GM12891 (cell line): ENCODE measurements at regions not wholly inside any gene's neighbourhood (a gene's known extent, or its start where the extent isn't known, plus 50 kb on each side); places are given as distances from the start of the nearest gene placed in this dataset.

Experiments
- DNase-seq: peaks from one replicate; pipeline ENCODE4 v3.0.0; 2011; ENCODE audit warnings: low spot score; ENCODE audit not compliant: insufficient read length
- FAIRE-seq: peaks from 2 replicates; lab custom pipeline; 2011; peaks lifted over from hg19 to GRCh38; lab: Jason Lieb, UNC
- PAX5 ChIP-seq: IDR thresholded peaks from 2 replicates; pipeline ENCODE4 v1.6.1; 2011; ENCODE audit warnings: low read length, moderate library complexity, mild to moderate bottlenecking; ENCODE audit not compliant: insufficient read depth, severe bottlenecking
- POLR2A ChIP-seq: IDR thresholded peaks from 2 replicates; pipeline ENCODE4 v1.6.1; 2011; ENCODE audit warnings: low read depth, low read length, control low read depth
- POLR2AphosphoS5 ChIP-seq: IDR thresholded peaks from 2 replicates; pipeline ENCODE4 v1.6.1; 2011; ENCODE audit warnings: low read depth, low read length, control low read depth
- POU2F2 ChIP-seq: IDR thresholded peaks from 2 replicates; pipeline ENCODE4 v1.6.1; 2011; ENCODE audit warnings: low read depth, mild to moderate bottlenecking, control low read depth, low read length, moderate library complexity
- SPI1 ChIP-seq: IDR thresholded peaks from 2 replicates; pipeline ENCODE4 v1.6.1; 2011; ENCODE audit warnings: low read depth, low read length, control low read depth
- TAF1 ChIP-seq: IDR thresholded peaks from 2 replicates; pipeline ENCODE4 v1.6.1; 2011; ENCODE audit warnings: low read depth, low read length, control low read depth

- DNase-seq (no peak), FAIRE-seq (no peak)
- TF ChIP-seq PAX5 = no peak
- no peak for TF ChIP-seq POU2F2
- no peak for TF ChIP-seq POLR2AphosphoS5
Measured at GRCh38 chr4:27142841-27143240, 282.2 kb downstream of the STIM2 start.

- FAIRE-seq = no peak
- DNase-seq = no peak
- TF ChIP-seq TAF1 (no peak), POU2F2 (no peak), POLR2AphosphoS5 (no peak), POLR2A (no peak), PAX5 (no peak), SPI1 (no peak)
Measured at GRCh38 chr4:27145597-27145996, 285.0 kb downstream of the STIM2 start.

- no peak for DNase-seq
- no peak for FAIRE-seq
- no peak for TF ChIP-seq POU2F2
- TF ChIP-seq TAF1 = no peak
- TF ChIP-seq POLR2AphosphoS5 = no peak
- TF ChIP-seq POLR2A = no peak
Measured at GRCh38 chr4:27148211-27148895, 287.7 kb downstream of the STIM2 start.

DNA sequence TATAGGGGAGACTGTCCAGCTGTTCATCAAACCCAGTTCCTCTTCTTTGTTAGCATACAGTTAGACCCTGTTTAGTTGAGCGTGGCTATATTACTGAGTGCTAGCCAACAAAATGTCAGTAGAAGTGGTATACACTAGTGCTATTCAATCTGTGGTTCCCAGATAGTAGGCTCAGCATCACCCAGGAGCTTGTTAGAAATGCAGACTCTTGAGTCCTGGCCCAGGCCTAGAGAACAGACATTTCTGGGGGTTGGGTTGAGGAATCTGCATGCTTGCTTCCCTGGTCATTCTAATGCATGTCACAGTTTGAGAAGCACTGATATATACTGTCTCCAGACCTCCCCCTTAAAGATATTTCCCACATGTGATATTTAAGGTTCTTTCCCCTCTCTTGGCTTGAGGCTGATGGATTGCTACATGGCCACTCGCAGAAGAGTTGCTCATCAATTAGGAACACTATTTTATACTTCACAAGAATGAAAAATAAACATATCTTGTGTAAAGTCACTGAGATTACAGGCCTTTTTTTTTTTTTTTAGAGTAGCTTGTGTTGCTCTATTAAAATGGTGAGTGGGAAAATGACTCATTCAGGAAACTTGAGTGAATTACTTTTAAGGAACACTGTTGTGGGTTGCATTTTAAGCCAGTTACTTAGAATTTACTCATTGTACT, 289.0 kb downstream of the STIM2 start:
- FAIRE-seq = no peak
- TF ChIP-seq SPI1 (no peak), POU2F2 (no peak)
- no peak for DNase-seq

DNA sequence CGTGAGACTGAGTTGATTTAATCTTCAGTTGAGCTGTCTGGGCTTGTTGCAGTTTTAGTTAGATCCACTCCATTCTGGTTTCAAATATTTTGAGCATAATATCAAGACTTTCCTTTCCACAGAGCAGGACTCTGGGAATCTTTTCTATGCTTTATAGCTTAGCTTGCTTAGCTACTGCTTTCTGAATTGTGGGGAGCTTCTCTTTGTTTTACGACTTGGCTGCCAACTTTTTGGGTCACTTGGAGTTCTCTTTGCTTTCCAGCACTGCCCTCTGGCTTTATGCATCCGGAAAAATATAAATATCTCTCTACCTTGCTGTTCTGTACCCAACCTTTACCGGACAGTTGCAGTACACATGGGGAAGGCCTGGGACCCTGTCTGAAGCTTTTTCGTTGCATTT, 292.1 kb downstream of the STIM2 start:
- no peak for TF ChIP-seq PAX5
- no peak for TF ChIP-seq POLR2A
- no peak for TF ChIP-seq POU2F2
- no peak for TF ChIP-seq SPI1
- no peak for TF ChIP-seq TAF1
- TF ChIP-seq POLR2AphosphoS5 = no peak
- no peak for FAIRE-seq
- no peak for DNase-seq

- no peak for TF ChIP-seq POU2F2
- TF ChIP-seq SPI1 = no peak
- no peak for TF ChIP-seq POLR2A
- no peak for TF ChIP-seq POLR2AphosphoS5
- no peak for TF ChIP-seq TAF1
- no peak for TF ChIP-seq PAX5
- no peak for FAIRE-seq
- no peak for DNase-seq
Measured at GRCh38 chr4:27154706-27155105, 294.1 kb downstream of the STIM2 start.

GRCh38 chr4:27161191-27161590, 300.6 kb downstream of the STIM2 start:
- no peak for FAIRE-seq

DNA sequence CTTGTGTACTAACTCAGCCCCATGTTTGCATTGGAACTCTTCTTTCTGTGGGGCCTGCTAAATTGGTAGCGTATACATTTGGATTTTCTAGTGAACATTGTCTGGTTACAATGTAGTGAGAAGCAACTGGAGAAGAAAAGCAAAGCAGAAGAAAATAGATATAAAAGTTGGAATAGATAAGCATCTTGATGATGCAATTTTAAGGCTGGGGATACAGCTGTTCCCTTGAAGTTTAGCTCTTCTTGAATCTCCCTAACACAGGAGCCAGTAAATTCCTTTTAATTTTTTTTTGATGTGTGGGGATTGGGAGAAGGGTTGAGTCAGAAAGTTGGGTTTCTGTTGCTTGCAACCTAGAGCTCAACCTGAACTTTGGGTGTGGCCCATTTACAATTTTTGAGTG, 308.1 kb downstream of the STIM2 start:
- DNase-seq = no peak
- FAIRE-seq = no peak
- no peak for TF ChIP-seq POLR2AphosphoS5
- no peak for TF ChIP-seq PAX5
- TF ChIP-seq POU2F2 = no peak
- no peak for TF ChIP-seq SPI1
- no peak for TF ChIP-seq TAF1
- TF ChIP-seq POLR2A = no peak

More at GRCh38 chr4:27161191-27161590, 300.6 kb downstream of the STIM2 start:
- no peak for TF ChIP-seq SPI1
- no peak for DNase-seq

DNA sequence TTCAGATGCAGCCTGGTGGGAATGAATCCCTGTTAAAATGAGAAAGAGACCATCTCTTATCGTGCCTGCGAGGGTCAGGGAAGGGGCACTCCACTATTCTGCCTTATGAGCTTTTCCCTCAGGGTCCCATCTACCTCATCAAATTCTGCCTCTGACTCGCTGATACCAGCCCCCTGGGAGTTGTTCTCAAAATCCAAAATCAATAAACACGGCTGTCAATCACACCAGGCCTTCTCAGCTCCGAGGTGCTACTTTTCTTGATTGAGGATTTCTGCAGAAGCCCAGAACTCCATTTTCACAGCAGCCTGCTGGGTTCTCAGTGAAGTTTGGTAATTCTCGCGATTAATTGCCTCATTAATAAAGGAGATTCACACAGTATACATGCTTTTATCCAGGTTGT, 312.6 kb downstream of the STIM2 start:
- DNase-seq = no peak
- TF ChIP-seq TAF1 (no peak), SPI1 (no peak), POLR2AphosphoS5 (no peak), POU2F2 (no peak), PAX5 (no peak), POLR2A (no peak)

GRCh38 chr4:27176400-27176799, 315.8 kb downstream of the STIM2 start:
- FAIRE-seq (no peak), DNase-seq (no peak)
- TF ChIP-seq TAF1 (no peak), POLR2AphosphoS5 (no peak), POLR2A (no peak), PAX5 (no peak), SPI1 (no peak), POU2F2 (no peak)

More for the DNA sequence above, 312.6 kb downstream of the STIM2 start:
- no peak for FAIRE-seq
